Suprapubic skin (tissue), 4 donors: ENCODE measurements at regions not wholly inside any gene's neighbourhood (a gene's known extent, or its start where the extent isn't known, plus 50 kb on each side); places are given as distances from the start of the nearest gene placed in this dataset.

Experiments
- DNase-seq, 2 donors: peaks; one replicate each; pipeline ENCODE4 v3.0.0-alpha.2; 2019; ENCODE audit warnings: low spot score in 2 of 2
- H3K27ac ChIP-seq: fragments of 200-600 bp; sonication (generic); one replicate; pipeline ENCODE4 v1.5.1; 2019
- H3K27me3 ChIP-seq: fragments of 200-600 bp; sonication (generic); one replicate; pipeline ENCODE4 v1.5.1; 2019
- H3K36me3 ChIP-seq: fragments of 200-600 bp; sonication (generic); one replicate; pipeline ENCODE4 v1.5.1; 2019
- H3K4me1 ChIP-seq: fragments of 200-600 bp; sonication (generic); one replicate; pipeline ENCODE4 v1.5.1; 2019
- H3K4me3 ChIP-seq: fragments of 200-600 bp; sonication (generic); one replicate; pipeline ENCODE4 v1.5.1; 2019; ENCODE audit warnings: mild to moderate bottlenecking
- H3K9me3 ChIP-seq: fragments of 200-600 bp; sonication (generic); one replicate; pipeline ENCODE4 v1.5.1; 2019
- EP300 ChIP-seq: sonication (generic); formaldehyde crosslinking; IDR thresholded peaks from one replicate; pipeline ENCODE4 v1.6.1; 2017; ENCODE audit warnings: antibody characterized with exemption
- POLR2A ChIP-seq, 2 donors: fragments of 450-650 bp; IDR thresholded peaks; one replicate each; pipeline ENCODE4 v1.6.1; 2017; ENCODE audit warnings: antibody characterized with exemption in 2 of 2, mild to moderate bottlenecking in 2 of 2, moderate library complexity in 2 of 2
- POLR2AphosphoS5 ChIP-seq, 3 donors: sonication (generic); formaldehyde crosslinking; IDR thresholded peaks; one replicate each; pipeline ENCODE4 v1.6.1; 2017; ENCODE audit warnings: antibody characterized with exemption in 3 of 3
- WGBS: methylation state at CpG from one replicate; pipeline ENCODE4 v1.1.5; 2018; 5-methylcytosine and 5-hydroxymethylcytosine counted together
- TF ChIP-seq, protein P1 (sequence below), 2 donors: fragments of 200-600 bp in 1 of 2; fragments of 450-650 bp in 1 of 2; sonication (generic) in 1 of 2; IDR thresholded peaks; one replicate each; pipeline ENCODE4 v1.5.1; 2016 to 2019; ENCODE audit warnings: antibody characterized with exemption in 2 of 2, mild to moderate bottlenecking in 1 of 2, moderate library complexity in 1 of 2

DNA sequence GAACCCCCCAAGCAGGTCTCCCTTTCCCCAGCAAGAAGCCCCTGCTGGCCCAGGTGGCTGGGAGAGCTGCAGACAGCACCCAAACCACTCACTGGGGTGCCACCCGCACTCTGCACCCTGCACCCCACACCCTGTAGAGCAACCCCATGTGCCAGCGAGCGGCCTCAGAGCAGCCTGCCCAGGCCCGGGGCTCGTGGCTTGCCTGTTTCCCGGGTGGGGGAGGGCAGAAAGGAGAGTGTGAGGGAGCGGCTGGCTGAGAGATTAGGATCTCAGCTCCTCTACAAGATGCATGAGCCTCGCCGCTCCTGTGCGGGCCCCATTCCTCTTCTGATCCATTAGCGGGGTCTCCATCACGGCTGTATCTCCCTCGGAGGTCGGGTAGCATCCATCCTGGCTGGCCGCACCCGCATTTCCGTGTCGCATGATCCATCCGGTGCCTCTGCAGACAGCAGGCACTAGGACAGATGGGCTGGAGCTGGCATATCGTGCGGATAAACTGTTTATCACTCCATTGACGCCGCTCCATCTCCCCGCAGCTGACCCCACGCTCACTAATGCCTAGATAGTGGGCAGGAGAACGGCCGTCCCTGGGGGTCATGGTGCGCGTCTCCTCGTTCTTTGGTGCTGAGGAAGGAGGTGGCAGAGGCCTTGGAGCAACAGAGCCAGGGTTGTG, 54.4 kb downstream of the MRPL36 start:
- 84% methylated on average over 23 of the region's 30 CpGs for WGBS
- Histone ChIP-seq H3K36me3 (no peaks in the 10 kb centered on the region), H3K4me1 (no peaks in the 10 kb centered on the region), H3K27me3 (peaks cover 8% of the 10 kb centered on the region), H3K9me3 (peaks cover 2% of the 10 kb centered on the region), H3K27ac (no peak overlapping the region), H3K4me3 (no peak overlapping the region)
- no peak for TF ChIP-seq POLR2AphosphoS5 (IDR thresholded peaks at IDR 0.05)
- no peak for TF ChIP-seq EP300
- no peak for TF ChIP-seq POLR2A (IDR thresholded peaks at IDR 0.05)
- TF ChIP-seq, protein P1, sequence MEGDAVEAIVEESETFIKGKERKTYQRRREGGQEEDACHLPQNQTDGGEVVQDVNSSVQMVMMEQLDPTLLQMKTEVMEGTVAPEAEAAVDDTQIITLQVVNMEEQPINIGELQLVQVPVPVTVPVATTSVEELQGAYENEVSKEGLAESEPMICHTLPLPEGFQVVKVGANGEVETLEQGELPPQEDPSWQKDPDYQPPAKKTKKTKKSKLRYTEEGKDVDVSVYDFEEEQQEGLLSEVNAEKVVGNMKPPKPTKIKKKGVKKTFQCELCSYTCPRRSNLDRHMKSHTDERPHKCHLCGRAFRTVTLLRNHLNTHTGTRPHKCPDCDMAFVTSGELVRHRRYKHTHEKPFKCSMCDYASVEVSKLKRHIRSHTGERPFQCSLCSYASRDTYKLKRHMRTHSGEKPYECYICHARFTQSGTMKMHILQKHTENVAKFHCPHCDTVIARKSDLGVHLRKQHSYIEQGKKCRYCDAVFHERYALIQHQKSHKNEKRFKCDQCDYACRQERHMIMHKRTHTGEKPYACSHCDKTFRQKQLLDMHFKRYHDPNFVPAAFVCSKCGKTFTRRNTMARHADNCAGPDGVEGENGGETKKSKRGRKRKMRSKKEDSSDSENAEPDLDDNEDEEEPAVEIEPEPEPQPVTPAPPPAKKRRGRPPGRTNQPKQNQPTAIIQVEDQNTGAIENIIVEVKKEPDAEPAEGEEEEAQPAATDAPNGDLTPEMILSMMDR (IDR thresholded peaks at IDR 0.05) = no peak
- DNase-seq = peak; percentile 53 to 67

DNA sequence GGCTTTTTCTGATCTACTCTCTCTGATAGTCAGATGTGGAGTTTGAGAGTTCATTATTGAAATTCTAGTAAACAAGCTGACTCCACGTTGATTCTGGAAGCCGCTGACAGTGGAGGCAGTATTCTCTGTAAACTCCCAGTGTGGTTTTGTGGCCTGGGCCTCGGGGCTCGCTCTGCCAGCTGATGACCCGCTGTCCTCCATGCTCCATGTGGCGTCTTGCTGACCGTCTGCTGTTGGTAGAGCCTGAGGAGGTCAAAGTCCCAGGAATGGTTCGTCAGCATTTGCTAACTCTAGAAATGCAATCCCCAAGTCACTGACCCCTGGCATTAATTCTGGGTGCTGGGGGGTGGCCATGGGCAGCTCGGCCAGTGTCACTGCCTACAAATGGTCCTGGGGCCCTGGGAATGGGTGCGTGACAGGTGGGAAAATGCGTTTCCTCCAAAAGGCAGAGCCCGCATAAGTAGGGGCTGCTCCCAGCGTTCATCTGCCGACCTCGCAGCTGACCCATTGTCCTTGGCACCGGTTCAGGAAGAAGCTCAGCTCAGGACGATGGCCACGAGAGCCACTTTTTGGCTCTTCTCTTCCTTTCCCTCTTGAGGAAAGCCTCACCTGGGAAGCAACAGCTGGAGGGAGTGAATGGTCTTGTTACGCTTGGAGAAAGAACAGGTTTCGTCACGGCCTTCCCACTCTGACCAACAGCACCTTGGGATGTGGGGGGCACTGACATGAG, 55.1 kb downstream of the MRPL36 start:
- Histone ChIP-seq H3K27ac (no peak overlapping the region), H3K36me3 (no peaks in the 10 kb centered on the region), H3K9me3 (peaks cover 8% of the 10 kb centered on the region), H3K4me1 (no peaks in the 10 kb centered on the region), H3K27me3 (peaks cover 8% of the 10 kb centered on the region), H3K4me3 (no peak overlapping the region)
- DNase-seq = peak; percentile 39 to 50
- 88% methylated on average over 20 of the region's 21 CpGs for WGBS
- TF ChIP-seq POLR2AphosphoS5 (IDR thresholded peaks at IDR 0.05) (no peak), EP300 (no peak), POLR2A (IDR thresholded peaks at IDR 0.05) (no peak)
- TF ChIP-seq, protein P1 (IDR thresholded peaks at IDR 0.05) = no peak

DNA sequence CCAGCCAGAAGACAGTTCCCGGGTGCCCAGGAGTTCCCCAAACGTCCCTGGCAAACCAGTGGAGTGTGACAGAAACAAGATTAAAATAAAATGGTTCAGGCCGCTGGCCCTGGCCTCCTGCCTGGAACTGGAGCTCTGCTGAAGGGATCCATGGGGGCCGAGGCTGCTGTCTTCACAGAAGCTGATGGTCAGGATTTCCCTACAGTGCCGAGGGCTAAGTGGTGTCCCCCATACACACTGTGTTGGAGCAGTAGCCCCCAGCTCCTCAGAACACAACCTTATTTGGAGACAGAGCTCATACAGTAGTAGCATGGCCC, 55.9 kb downstream of the MRPL36 start:
- DNase-seq = peak; percentile 15 to 65
- Histone ChIP-seq H3K4me3 (no peak overlapping the region), H3K27me3 (peaks cover 9% of the 10 kb centered on the region), H3K9me3 (peaks cover 8% of the 10 kb centered on the region), H3K4me1 (no peaks in the 10 kb centered on the region), H3K36me3 (no peaks in the 10 kb centered on the region), H3K27ac (no peak overlapping the region)
- TF ChIP-seq POLR2AphosphoS5 (IDR thresholded peaks at IDR 0.05) = no peak
- TF ChIP-seq, protein P1 (IDR thresholded peaks at IDR 0.05) = no peak
- WGBS = 77% methylated on average over 4 of the region's 5 CpGs

DNA sequence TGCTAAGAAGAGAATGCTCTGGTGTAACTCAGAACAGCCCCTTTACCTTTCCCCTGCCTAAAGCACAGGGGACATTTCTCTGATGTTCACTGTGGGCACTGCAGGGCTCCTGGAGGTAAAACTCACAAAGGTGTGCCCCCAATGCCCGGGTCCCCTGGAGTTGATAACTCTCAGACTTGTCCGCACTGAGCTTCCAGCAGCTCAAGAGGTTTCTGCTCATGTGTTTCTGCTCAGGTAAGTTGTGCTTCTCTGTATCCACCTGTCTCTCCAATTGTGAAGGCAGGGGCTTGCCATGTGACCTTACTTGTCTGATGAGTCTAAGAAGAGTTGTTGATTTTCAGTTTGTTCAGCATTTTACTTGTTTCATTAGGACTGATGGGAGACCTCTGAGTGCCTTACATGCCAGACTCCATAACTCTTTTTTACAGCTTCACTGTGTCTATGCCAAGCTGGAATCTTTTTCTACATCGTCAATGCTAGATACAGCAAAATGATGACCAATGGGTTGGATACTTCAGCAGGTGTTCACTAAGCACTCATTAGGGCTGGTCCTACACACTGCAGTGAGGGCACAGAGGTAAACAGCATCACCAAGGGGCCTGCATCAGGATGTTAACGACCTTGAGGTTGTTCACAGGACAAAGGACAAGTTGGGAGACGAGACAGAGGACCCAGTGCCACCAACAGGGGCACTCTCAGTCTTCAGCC, 56.4 kb downstream of the MRPL36 start:
- Histone ChIP-seq H3K4me3 (no peak overlapping the region), H3K27ac (no peak overlapping the region), H3K9me3 (peaks cover 8% of the 10 kb centered on the region), H3K4me1 (no peaks in the 10 kb centered on the region), H3K27me3 (peaks cover 13% of the 10 kb centered on the region), H3K36me3 (no peaks in the 10 kb centered on the region)
- peak; percentile 8 to 50 for DNase-seq
- TF ChIP-seq POLR2AphosphoS5 (IDR thresholded peaks at IDR 0.05) (no peak), EP300 (no peak), POLR2A (IDR thresholded peaks at IDR 0.05) (no peak)
- TF ChIP-seq, protein P1 (IDR thresholded peaks at IDR 0.05) = no peak
- 79% methylated on average over 5 of the region's 5 CpGs for WGBS

DNA sequence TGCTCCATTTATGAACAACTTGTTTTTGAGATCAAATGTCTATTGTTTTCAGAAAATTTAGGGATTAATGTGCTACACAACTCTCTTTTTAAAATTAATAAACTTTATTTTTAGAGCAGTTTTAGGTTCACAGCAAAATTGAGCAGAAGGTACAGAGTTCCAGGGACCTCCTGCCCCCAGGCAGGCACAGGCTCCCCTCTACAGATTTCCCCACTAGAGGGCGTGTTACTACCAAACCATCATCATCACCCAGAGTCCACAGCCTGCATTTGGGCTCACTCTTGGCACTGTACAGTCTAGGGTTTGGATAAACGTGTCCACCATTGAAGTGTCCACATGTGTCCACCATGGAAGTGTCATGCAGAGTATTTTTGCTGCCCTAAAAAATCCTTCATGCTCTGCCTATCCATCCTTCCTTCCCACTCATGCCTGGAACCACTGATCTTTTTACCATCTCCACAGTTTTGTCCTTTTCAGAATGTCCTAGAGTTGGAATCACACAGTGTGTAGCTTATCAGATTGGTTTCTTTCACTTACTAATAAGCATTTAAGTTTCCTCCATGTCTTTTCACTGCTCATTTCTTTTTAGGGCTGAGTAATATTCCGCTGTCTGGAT, 61.7 kb downstream of the MRPL36 start:
- peak in 1 of 2 donors; percentile 26 for DNase-seq
- Histone ChIP-seq H3K36me3 (no peaks in the 10 kb centered on the region), H3K4me3 (no peak overlapping the region), H3K27me3 (peaks cover 32% of the 10 kb centered on the region), H3K27ac (no peak overlapping the region), H3K4me1 (no peaks in the 10 kb centered on the region), H3K9me3 (peaks cover 8% of the 10 kb centered on the region)
- TF ChIP-seq, protein P1 (IDR thresholded peaks at IDR 0.05) = peak; percentile 7 to 45
- no peak for TF ChIP-seq POLR2AphosphoS5 (IDR thresholded peaks at IDR 0.05)
- TF ChIP-seq EP300 = no peak
- TF ChIP-seq POLR2A (IDR thresholded peaks at IDR 0.05) = no peak
- 35% methylated on average over 3 of the region's 3 CpGs for WGBS
